Prostate gland (tissue), 2 donors: ENCODE measurements at regions not wholly inside any gene's neighbourhood (a gene's known extent, or its start where the extent isn't known, plus 50 kb on each side); places are given as distances from the start of the nearest gene placed in this dataset.

Source experiments
- DNase-seq: peaks from one replicate; pipeline ENCODE4 v3.0.0-alpha.2; 2019; ENCODE audit warnings: low spot score
- H3K27ac ChIP-seq, 2 donors: fragments of 200-600 bp; sonication (generic); 2 replicates each; pipeline ENCODE4 v1.5.1; 2017 to 2019
- H3K27me3 ChIP-seq: fragments of 200-600 bp; sonication (generic); replicated peaks from 2 replicates; pipeline ENCODE4 v1.5.1; 2019; ENCODE audit not compliant: insufficient read depth
- H3K36me3 ChIP-seq, 2 donors: fragments of 200-600 bp; sonication (generic); 1 replicate in 1 of 2; 2 replicates in 1 of 2; pipeline versions ENCODE4 v1.5.1 to v1.8.1; 2017 to 2019
- H3K4me1 ChIP-seq: fragments of 200-600 bp; sonication (generic); replicated peaks from 2 replicates; pipeline ENCODE4 v1.5.1; 2019
- H3K4me3 ChIP-seq, 2 donors: fragments of 200-600 bp; sonication (generic); 2 replicates each; pipeline ENCODE4 v1.5.1; 2017 to 2019
- H3K9me3 ChIP-seq: fragments of 200-600 bp; sonication (generic); 2 replicates; pipeline ENCODE4 v1.5.1; 2017
- POLR2A ChIP-seq: fragments of 450-650 bp; IDR thresholded peaks from one replicate; pipeline ENCODE4 v1.6.1; 2016; ENCODE audit warnings: antibody characterized with exemption, mild to moderate bottlenecking
- POLR2AphosphoS5 ChIP-seq: sonication (generic); formaldehyde crosslinking; IDR thresholded peaks from one replicate; pipeline ENCODE4 v1.6.1; 2017; ENCODE audit warnings: antibody characterized with exemption
- WGBS: methylation state at CpG from one replicate; pipeline ENCODE4 v1.1.5; 2018; 5-methylcytosine and 5-hydroxymethylcytosine counted together
- intact Hi-C: fragments of 100-400 bp; cut with DNase I; formaldehyde crosslinking; loops from one replicate; pipeline ENCODE4 v1.14.2; 2022
- TF ChIP-seq, protein P1 (sequence below), 4 experiments: fragments of 200-600 bp in 2 of 4; fragments of 450-650 bp in 2 of 4; sonication (generic) in 2 of 4; IDR thresholded peaks; 1 replicate in 3 of 4; 2 replicates in 1 of 4; pipeline ENCODE4 v1.5.1; 2016 to 2019; ENCODE audit warnings: antibody characterized with exemption in 4 of 4, mild to moderate bottlenecking in 2 of 4, moderate library complexity in 2 of 4

DNA sequence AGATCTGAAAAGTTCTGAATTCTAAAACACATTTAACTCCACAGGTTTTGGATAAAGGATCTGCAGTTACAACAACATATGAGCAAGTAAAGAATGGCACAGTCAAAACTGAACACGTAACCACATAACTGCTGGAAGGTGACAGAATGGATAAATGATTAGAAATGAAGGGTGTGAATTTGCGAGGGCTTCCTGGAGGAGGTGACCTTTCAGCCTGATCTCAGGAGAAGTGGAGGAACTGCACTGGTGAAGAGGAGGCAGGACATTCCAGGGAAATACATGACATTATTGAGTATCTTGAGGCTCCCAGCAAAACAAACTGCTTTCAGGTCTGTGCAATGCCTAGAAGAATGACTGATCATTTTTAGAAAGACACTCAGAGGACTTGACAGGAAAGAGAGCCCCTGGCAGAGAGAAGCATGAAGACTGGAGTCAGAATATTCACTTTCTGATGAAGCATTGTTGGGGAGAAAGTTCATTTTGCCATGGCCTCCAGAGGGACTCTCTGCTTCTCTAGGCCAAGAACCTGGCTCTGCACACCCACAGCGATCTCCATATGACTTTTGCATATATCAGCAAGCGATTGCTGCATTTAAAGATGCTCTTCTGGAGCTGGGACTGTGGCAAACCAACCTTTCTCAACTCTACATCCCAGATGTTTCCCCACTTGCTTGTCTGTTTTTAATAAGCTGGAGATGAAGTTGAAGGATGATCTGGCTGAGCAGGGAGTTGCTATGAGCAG is 122.7 kb upstream of the FAM78B start:
- no peaks in the 10 kb centered on the region for H3K27me3 ChIP-seq
- no peaks in the 10 kb centered on the region for H3K36me3 ChIP-seq
- DNase-seq: no peak
- TF ChIP-seq, protein P1, sequence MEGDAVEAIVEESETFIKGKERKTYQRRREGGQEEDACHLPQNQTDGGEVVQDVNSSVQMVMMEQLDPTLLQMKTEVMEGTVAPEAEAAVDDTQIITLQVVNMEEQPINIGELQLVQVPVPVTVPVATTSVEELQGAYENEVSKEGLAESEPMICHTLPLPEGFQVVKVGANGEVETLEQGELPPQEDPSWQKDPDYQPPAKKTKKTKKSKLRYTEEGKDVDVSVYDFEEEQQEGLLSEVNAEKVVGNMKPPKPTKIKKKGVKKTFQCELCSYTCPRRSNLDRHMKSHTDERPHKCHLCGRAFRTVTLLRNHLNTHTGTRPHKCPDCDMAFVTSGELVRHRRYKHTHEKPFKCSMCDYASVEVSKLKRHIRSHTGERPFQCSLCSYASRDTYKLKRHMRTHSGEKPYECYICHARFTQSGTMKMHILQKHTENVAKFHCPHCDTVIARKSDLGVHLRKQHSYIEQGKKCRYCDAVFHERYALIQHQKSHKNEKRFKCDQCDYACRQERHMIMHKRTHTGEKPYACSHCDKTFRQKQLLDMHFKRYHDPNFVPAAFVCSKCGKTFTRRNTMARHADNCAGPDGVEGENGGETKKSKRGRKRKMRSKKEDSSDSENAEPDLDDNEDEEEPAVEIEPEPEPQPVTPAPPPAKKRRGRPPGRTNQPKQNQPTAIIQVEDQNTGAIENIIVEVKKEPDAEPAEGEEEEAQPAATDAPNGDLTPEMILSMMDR (IDR thresholded peaks at IDR 0.05): no peak
- H3K27ac ChIP-seq: no peak overlapping the region
- H3K4me3 ChIP-seq: no peak overlapping the region
- no peaks in the 10 kb centered on the region for H3K4me1 ChIP-seq
- H3K9me3 ChIP-seq: no peaks in the 10 kb centered on the region
- 87% methylated on average over 4 of the region's 4 CpGs for WGBS
- intact Hi-C loops: no loop called here

DNA sequence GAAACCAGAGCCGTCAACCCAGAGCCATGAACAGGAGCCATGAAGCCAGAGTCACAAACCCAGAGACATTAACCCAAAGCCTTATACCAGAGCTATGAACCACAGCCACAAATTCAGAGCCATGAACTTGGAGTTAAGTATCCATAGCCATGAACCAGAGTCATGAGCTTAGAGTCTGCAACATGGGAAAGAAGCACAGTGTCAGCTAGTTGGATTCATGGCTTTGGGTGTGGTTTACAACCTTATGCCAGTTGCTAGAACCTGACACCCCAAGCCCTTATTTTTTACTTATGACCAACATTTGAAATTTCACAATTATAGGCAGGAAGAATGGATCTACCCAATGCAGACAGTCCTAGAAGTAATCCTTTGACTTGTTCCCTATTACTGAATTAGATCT is 128.9 kb upstream of the FAM78B start:
- intact Hi-C loops: no loop called here
- Histone ChIP-seq H3K27ac (no peak overlapping the region), H3K9me3 (no peaks in the 10 kb centered on the region), H3K27me3 (no peaks in the 10 kb centered on the region), H3K4me3 (no peak overlapping the region), H3K4me1 (no peaks in the 10 kb centered on the region), H3K36me3 (no peaks in the 10 kb centered on the region)
- TF ChIP-seq POLR2A: no peak
- no peak for TF ChIP-seq POLR2AphosphoS5
- TF ChIP-seq, protein P1 (IDR thresholded peaks at IDR 0.05): no peak
- WGBS: 78% methylated on average over 1 of the region's 1 CpG
- DNase-seq: no peak

DNA sequence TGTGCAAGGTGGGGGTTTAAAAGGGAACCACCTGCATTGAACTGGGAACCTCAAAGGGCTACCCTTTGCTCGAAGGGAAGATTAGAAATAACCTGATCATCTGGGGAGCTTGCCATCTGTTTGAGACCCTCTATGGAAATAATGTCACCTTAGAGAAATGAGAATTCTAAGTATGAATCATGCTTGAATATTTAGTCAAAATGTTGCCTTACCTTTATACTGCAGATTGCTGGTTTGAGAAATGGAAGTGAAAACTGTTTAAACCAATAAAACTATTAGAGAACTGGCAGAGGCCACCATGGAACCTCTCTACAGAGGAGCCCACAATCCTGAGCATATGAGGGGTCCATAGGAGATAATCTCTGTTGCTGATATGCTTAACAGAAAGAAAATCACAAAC is 131.2 kb upstream of the FAM78B start:
- H3K4me1 ChIP-seq: no peaks in the 10 kb centered on the region
- WGBS: 84% methylated on average over 1 of the region's 1 CpG
- no peak for DNase-seq
- no peaks in the 10 kb centered on the region for H3K36me3 ChIP-seq
- no peak overlapping the region for H3K27ac ChIP-seq
- TF ChIP-seq POLR2AphosphoS5 (no peak), POLR2A (no peak)
- TF ChIP-seq, protein P1 (IDR thresholded peaks at IDR 0.05): no peak
- intact Hi-C loops: no loop called here
- no peaks in the 10 kb centered on the region for H3K27me3 ChIP-seq
- no peaks in the 10 kb centered on the region for H3K9me3 ChIP-seq
- H3K4me3 ChIP-seq: no peak overlapping the region

DNA sequence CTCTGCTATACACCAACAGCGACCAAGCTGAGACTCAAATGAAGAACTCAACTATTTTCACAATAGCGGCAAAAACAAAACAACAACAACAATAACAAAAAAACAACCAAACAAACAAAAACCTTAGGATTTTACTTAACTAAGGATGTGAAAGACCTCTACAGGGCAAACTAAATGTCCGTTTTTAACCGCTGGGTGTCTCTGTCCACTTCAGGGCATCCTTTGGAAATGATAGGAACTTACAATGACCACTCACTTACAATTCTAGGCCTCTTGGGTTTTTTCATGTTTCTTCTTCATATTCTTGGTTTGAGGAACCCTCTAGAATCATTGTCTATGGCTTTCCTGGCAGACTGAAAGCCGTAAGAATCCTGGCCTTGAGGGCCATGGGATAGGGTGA is 134.0 kb upstream of the FAM78B start:
- Histone ChIP-seq H3K4me3 (no peak overlapping the region), H3K4me1 (no peaks in the 10 kb centered on the region), H3K27me3 (no peaks in the 10 kb centered on the region), H3K36me3 (no peaks in the 10 kb centered on the region), H3K9me3 (no peaks in the 10 kb centered on the region), H3K27ac (no peak overlapping the region)
- intact Hi-C loops: no loop called here
- WGBS: 93% methylated on average over 5 of the region's 5 CpGs
- TF ChIP-seq, protein P1 (IDR thresholded peaks at IDR 0.05): no peak
- TF ChIP-seq POLR2AphosphoS5: no peak
- no peak for TF ChIP-seq POLR2A
- no peak for DNase-seq

DNA sequence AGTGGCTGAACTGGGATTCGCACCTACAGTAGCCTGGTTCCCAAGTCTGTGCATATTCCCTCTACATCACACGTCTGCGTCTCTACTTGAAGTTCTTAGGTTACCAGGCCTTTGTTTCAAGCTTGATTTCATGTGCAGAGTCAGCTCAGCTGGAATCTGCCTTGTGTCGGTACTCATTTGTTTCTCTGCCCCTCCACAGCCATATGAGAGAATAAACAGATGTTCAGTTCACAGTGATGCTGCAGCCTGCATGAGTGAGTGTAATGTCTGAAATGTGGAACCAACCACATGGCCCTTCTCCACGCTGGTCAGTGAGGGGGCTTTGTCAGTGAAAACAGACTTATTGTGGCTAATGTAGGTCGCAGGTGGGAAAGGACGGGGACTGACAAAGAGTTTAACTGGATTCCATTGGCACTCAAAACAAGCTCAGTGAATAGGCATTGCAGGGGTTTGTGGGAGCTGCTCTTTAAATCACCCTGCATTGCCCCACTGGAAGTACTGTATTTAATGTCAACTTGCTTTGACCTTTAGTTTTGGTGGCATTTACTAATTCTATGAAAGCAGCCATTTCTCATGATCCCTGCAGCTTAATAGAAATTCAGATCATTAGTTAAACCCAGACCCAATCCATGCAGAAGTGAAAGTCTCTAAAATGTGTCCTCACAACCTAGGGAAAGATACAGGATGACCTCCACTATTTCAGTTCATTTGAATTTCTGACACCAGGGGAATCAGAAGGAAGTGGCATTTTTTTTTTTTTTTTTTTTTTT is 136.4 kb upstream of the FAM78B start:
- intact Hi-C loops: no loop called here
- no peak overlapping the region for H3K4me3 ChIP-seq

More for the DNA sequence above, 136.4 kb upstream of the FAM78B start:
- Histone ChIP-seq H3K9me3 (no peaks in the 10 kb centered on the region), H3K4me1 (no peaks in the 10 kb centered on the region), H3K27me3 (no peaks in the 10 kb centered on the region), H3K27ac (no peak overlapping the region), H3K36me3 (no peaks in the 10 kb centered on the region)
- TF ChIP-seq POLR2AphosphoS5 (no peak), POLR2A (no peak)
- TF ChIP-seq, protein P1 (IDR thresholded peaks at IDR 0.05): no peak
- WGBS: 60% methylated on average over 7 of the region's 7 CpGs
- no peak for DNase-seq
